ENCODE measurements at regions not wholly inside any gene's neighbourhood (a gene's known extent, or its start where the extent isn't known, plus 50 kb on each side); places are given as distances from the start of the nearest gene placed in this dataset.
"Not testable (repeated sequence)": the region's sequence is repeated elsewhere in the genome, so short reads cannot be mapped to it uniquely, and the experiment has no call there.

GRCh38 chr2:147311058-147311430 lies 533.8 kb upstream of the ACVR2A start:
- no peaks in the 10 kb centered on the region for H3K9me3 ChIP-seq (ENCODE audit: control insufficient read depth in 1 of 2, low read length in 2 of 2)
- no peaks in the 10 kb centered on the region for H3K4me1 ChIP-seq (ENCODE audit: control insufficient read depth in 1 of 2, insufficient read depth in 2 of 2, low read length in 2 of 2)
- H3K36me3 ChIP-seq (ENCODE audit: control insufficient read depth in 1 of 2, insufficient read depth in 2 of 2, low read length in 2 of 2): no peaks in the 10 kb centered on the region
- no peak overlapping the region for H3K4me3 ChIP-seq (ENCODE audit: low read depth in 1 of 2, low read length in 2 of 2)
- H3K27me3 ChIP-seq (ENCODE audit: low read depth, low read length): no peaks in the 10 kb centered on the region
- H3K27ac ChIP-seq (ENCODE audit: low read length): no peak overlapping the region

DNA sequence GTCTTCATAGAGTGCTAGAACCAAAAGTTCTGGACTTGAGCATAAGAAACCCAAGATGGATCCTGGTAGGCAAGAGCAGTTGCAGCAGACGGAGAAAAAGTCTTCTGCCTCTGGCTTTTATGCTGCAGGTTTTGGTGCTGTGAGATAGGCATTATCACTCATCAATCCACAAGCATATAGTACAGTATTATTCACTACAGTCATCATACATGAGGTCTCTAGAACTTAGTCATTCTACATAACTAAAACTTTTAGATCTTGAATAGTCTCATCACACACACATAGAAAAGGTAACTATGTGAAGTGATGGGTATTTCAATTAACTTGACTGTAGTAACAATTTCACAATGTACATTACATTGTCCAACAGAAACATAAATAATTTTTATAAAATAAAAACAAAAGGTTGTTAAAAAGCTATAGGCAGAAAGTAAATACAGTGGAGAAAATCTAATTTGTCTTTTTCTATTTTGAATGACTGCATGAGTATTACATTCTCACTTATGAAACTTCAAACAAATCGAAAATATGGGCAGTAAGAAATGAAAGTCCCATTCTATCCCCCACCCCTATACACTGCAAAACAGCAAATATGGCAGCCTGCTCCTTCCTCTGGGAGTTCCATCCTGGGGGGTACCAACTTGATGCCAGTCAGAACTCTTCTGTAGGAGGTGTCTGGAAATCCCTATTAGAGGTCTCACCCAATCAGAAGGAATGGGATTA lies 534.3 kb upstream of the ACVR2A start:
- Histone ChIP-seq H3K27ac (ENCODE audit: low read length) (no peak overlapping the region), H3K27me3 (ENCODE audit: low read depth, low read length) (no peaks in the 10 kb centered on the region), H3K4me1 (ENCODE audit: control insufficient read depth in 1 of 2, insufficient read depth in 2 of 2, low read length in 2 of 2) (no peaks in the 10 kb centered on the region), H3K36me3 (ENCODE audit: control insufficient read depth in 1 of 2, insufficient read depth in 2 of 2, low read length in 2 of 2) (no peaks in the 10 kb centered on the region), H3K9me3 (ENCODE audit: control insufficient read depth in 1 of 2, low read length in 2 of 2) (no peaks in the 10 kb centered on the region), H3K4me3 (ENCODE audit: low read depth in 1 of 2, low read length in 2 of 2) (no peak overlapping the region)

- Histone ChIP-seq H3K4me1 (ENCODE audit: control insufficient read depth in 1 of 2, insufficient read depth in 2 of 2, low read length in 2 of 2) (peaks cover 0 to 20% of the 10 kb centered on the region in 2 donors), H3K4me3 (ENCODE audit: low read depth in 1 of 2, low read length in 2 of 2) (no peak overlapping the region), H3K36me3 (ENCODE audit: control insufficient read depth in 1 of 2, insufficient read depth in 2 of 2, low read length in 2 of 2) (no peaks in the 10 kb centered on the region), H3K9me3 (ENCODE audit: control insufficient read depth in 1 of 2, low read length in 2 of 2) (no peaks in the 10 kb centered on the region), H3K27ac (ENCODE audit: low read length) (no peak overlapping the region), H3K27me3 (ENCODE audit: low read depth, low read length) (no peaks in the 10 kb centered on the region)
Measured at GRCh38 chr2:147297820-147298219, 547.0 kb upstream of the ACVR2A start.

DNA sequence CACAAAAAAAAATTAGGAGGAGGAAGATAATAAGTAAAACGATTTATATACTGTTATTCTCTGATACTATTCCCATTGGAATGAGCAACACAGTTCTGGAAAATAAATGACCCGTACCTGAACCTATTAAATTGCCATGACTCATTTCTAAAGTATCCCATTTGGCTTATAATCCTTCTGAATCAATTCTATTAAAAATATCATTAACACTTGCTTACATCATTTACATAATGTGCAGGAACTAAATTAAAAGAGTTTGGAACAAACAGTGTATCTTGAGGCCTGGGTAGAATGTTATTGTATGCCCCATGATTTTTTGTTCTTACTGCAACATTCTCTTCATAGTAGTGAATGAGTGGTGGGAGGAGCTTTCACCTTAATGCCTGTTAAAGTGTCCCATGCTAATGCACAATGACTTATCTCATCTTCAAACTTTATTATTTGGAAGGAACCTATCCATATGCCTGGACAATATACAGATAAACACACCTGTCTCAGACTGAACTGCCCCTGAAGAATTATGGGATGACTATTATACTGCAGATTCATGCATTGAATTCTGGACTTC lies 549.9 kb upstream of the ACVR2A start:
- no peak overlapping the region for H3K27ac ChIP-seq (ENCODE audit: low read length)
- H3K27me3 ChIP-seq (ENCODE audit: low read depth, low read length): no peaks in the 10 kb centered on the region
- no peaks in the 10 kb centered on the region for H3K36me3 ChIP-seq (ENCODE audit: control insufficient read depth in 1 of 2, insufficient read depth in 2 of 2, low read length in 2 of 2)
- H3K4me1 ChIP-seq (ENCODE audit: control insufficient read depth in 1 of 2, insufficient read depth in 2 of 2, low read length in 2 of 2): peaks cover 0 to 15% of the 10 kb centered on the region in 2 donors
- H3K4me3 ChIP-seq (ENCODE audit: low read depth in 1 of 2, low read length in 2 of 2): no peak overlapping the region
- H3K9me3 ChIP-seq (ENCODE audit: control insufficient read depth in 1 of 2, low read length in 2 of 2): no peaks in the 10 kb centered on the region

DNA sequence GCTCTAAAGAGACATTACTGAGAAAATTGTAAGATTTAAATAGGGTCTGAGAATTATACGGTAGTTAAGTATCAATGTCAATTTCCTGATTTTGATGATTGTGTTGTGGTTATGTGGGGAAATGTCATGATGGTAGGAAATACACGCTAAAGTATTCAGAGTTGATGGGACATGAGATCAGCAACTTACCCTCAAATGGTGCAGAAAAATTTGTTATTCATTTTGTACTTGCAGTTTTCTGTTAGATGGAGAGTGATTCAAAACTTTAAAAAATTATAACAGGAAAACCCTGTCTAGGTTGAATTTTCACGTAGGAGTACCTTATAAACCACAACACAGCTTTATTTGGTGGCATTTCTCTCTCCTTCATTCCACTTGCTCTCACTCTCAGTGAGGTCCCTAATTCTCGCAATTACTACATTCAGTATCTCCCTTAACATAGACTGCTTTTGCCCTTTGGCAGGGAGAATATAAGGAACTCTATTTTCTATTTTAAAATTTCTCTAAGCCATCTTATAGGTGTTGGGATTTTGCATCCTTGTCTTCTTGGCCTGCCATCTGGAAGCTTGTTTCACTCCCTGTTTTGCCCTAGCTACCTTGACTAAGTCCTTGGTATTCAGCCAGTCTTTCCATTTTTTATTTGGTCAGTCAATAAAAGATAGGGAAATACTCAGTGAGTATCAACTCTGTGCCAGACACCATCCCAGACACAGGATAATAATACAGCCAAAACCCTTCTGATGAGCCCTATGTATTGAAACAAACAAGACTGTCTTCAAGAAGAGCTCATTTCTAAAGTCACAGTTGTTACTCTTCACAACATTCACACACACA lies 550.6 kb upstream of the ACVR2A start:
- Histone ChIP-seq H3K4me1 (ENCODE audit: control insufficient read depth in 1 of 2, insufficient read depth in 2 of 2, low read length in 2 of 2) (peaks cover 0 to 8% of the 10 kb centered on the region in 2 donors), H3K27me3 (ENCODE audit: low read depth, low read length) (no peaks in the 10 kb centered on the region), H3K4me3 (ENCODE audit: low read depth in 1 of 2, low read length in 2 of 2) (no peak overlapping the region), H3K36me3 (ENCODE audit: control insufficient read depth in 1 of 2, insufficient read depth in 2 of 2, low read length in 2 of 2) (no peaks in the 10 kb centered on the region), H3K9me3 (ENCODE audit: control insufficient read depth in 1 of 2, low read length in 2 of 2) (no peaks in the 10 kb centered on the region), H3K27ac (ENCODE audit: low read length) (no peak overlapping the region)

GRCh38 chr2:147288131-147288530 lies 556.7 kb upstream of the ACVR2A start:
- H3K4me3 ChIP-seq (ENCODE audit: low read depth in 1 of 2, low read length in 2 of 2): no peak overlapping the region

DNA sequence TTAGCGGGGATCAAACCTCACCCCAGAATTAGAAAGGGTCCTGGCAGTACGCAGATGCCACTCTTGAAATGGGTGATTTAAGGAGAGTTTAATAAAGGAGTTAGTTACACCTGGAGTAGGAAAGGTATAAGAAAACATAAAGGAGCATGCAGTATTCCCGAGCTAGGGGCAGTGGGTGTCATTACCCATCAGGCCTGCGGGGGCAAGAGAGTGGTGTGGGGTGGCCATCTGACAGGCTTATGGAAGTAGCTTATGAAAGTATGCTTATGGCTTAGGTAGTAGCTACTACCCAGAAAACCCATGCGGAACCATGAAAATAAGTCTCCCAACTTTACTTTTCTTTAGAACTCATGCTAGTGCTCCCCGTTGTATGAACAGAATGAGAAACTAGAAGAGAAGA lies 568.9 kb upstream of the ACVR2A start:
- Histone ChIP-seq H3K9me3 (ENCODE audit: control insufficient read depth in 1 of 2, low read length in 2 of 2) (no peaks in the 10 kb centered on the region), H3K27me3 (ENCODE audit: low read depth, low read length) (no peaks in the 10 kb centered on the region), H3K4me1 (ENCODE audit: control insufficient read depth in 1 of 2, insufficient read depth in 2 of 2, low read length in 2 of 2) (no peaks in the 10 kb centered on the region)

More at GRCh38 chr2:147288131-147288530, 556.7 kb upstream of the ACVR2A start:
- H3K9me3 ChIP-seq (ENCODE audit: control insufficient read depth in 1 of 2, low read length in 2 of 2): no peaks in the 10 kb centered on the region
- no peaks in the 10 kb centered on the region for H3K27me3 ChIP-seq (ENCODE audit: low read depth, low read length)
- no peaks in the 10 kb centered on the region for H3K4me1 ChIP-seq (ENCODE audit: control insufficient read depth in 1 of 2, insufficient read depth in 2 of 2, low read length in 2 of 2)
- H3K36me3 ChIP-seq (ENCODE audit: control insufficient read depth in 1 of 2, insufficient read depth in 2 of 2, low read length in 2 of 2): no peaks in the 10 kb centered on the region
- H3K27ac ChIP-seq (ENCODE audit: low read length): no peak overlapping the region

GRCh38 chr2:147273628-147274027 lies 571.2 kb upstream of the ACVR2A start:
- H3K27ac ChIP-seq (ENCODE audit: low read length): no peak overlapping the region
- H3K9me3 ChIP-seq (ENCODE audit: control insufficient read depth in 1 of 2, low read length in 2 of 2): no peaks in the 10 kb centered on the region
- H3K4me3 ChIP-seq (ENCODE audit: low read depth in 1 of 2, low read length in 2 of 2): no peak overlapping the region
- no peaks in the 10 kb centered on the region for H3K27me3 ChIP-seq (ENCODE audit: low read depth, low read length)
- no peaks in the 10 kb centered on the region for H3K36me3 ChIP-seq (ENCODE audit: control insufficient read depth in 1 of 2, insufficient read depth in 2 of 2, low read length in 2 of 2)
- H3K4me1 ChIP-seq (ENCODE audit: control insufficient read depth in 1 of 2, insufficient read depth in 2 of 2, low read length in 2 of 2): no peaks in the 10 kb centered on the region

More for the DNA sequence above, 568.9 kb upstream of the ACVR2A start:
- Histone ChIP-seq H3K27ac (ENCODE audit: low read length) (no peak overlapping the region), H3K4me3 (ENCODE audit: low read depth in 1 of 2, low read length in 2 of 2) (no peak overlapping the region), H3K36me3 (ENCODE audit: control insufficient read depth in 1 of 2, insufficient read depth in 2 of 2, low read length in 2 of 2) (no peaks in the 10 kb centered on the region)

- Histone ChIP-seq H3K27me3 (ENCODE audit: low read depth, low read length) (no peaks in the 10 kb centered on the region), H3K36me3 (ENCODE audit: control insufficient read depth in 1 of 2, insufficient read depth in 2 of 2, low read length in 2 of 2) (no peaks in the 10 kb centered on the region), H3K4me3 (ENCODE audit: low read depth in 1 of 2, low read length in 2 of 2) (no peak overlapping the region), H3K4me1 (ENCODE audit: control insufficient read depth in 1 of 2, insufficient read depth in 2 of 2, low read length in 2 of 2) (no peaks in the 10 kb centered on the region), H3K9me3 (ENCODE audit: control insufficient read depth in 1 of 2, low read length in 2 of 2) (no peaks in the 10 kb centered on the region), H3K27ac (ENCODE audit: low read length) (no peak overlapping the region)
Measured at GRCh38 chr2:147273106-147273505, 571.7 kb upstream of the ACVR2A start.

GRCh38 chr2:147269581-147269980 lies 575.2 kb upstream of the ACVR2A start:
- not testable (repeated sequence) for H3K4me3 ChIP-seq (ENCODE audit: low read depth in 1 of 2, low read length in 2 of 2); H3K27ac ChIP-seq (ENCODE audit: low read length); H3K27me3 ChIP-seq (ENCODE audit: low read depth, low read length); H3K4me1 ChIP-seq (ENCODE audit: control insufficient read depth in 1 of 2, insufficient read depth in 2 of 2, low read length in 2 of 2); H3K9me3 ChIP-seq (ENCODE audit: control insufficient read depth in 1 of 2, low read length in 2 of 2); H3K36me3 ChIP-seq (ENCODE audit: control insufficient read depth in 1 of 2, insufficient read depth in 2 of 2, low read length in 2 of 2)

DNA sequence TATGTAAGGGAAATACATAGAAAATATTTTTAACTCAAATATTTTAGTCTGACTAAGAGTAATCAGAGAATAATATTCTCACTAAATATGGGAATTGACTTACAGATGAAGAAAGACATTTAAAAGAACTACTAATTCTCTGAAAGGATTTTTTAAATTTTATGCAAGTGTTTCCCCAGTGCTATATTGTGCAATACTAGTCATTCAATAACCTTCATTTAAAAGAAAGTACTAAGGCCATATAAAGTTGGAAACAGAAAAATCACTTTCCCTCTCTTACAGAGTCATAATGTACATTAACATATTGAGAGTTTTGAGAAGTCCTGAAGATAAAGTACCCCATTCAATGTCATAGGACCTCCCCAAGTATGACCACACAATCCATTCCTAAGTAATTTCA lies 584.6 kb upstream of the ACVR2A start:
- no peaks in the 10 kb centered on the region for H3K4me1 ChIP-seq (ENCODE audit: control insufficient read depth in 1 of 2, insufficient read depth in 2 of 2, low read length in 2 of 2)
- H3K27ac ChIP-seq (ENCODE audit: low read length): no peak overlapping the region
- H3K9me3 ChIP-seq (ENCODE audit: control insufficient read depth in 1 of 2, low read length in 2 of 2): no peaks in the 10 kb centered on the region
- no peak overlapping the region for H3K4me3 ChIP-seq (ENCODE audit: low read depth in 1 of 2, low read length in 2 of 2)
- no peaks in the 10 kb centered on the region for H3K27me3 ChIP-seq (ENCODE audit: low read depth, low read length)
- H3K36me3 ChIP-seq (ENCODE audit: control insufficient read depth in 1 of 2, insufficient read depth in 2 of 2, low read length in 2 of 2): no peaks in the 10 kb centered on the region

Measured in muscle layer of duodenum (tissue), 2 donors.